Right lobe of liver (tissue), 6 donors: ENCODE measurements at regions not wholly inside any gene's neighbourhood (a gene's known extent, or its start where the extent isn't known, plus 50 kb on each side); places are given as distances from the start of the nearest gene placed in this dataset.
A peak's percentile ranks its signal among the peaks of the same experiment; 100 is the strongest.

ENCODE experiments used
- ATAC-seq, 4 donors: fragments of 200-7000 bp; cut with Tn5 transposase; one replicate each; pipeline ENCODE4 v1.9.1; 2020; ENCODE audit warnings: mild to moderate bottlenecking in 4 of 4, moderate library complexity in 4 of 4
- DNase-seq, 3 donors: peaks; one replicate each; pipeline ENCODE4 v3.0.0-alpha.2; 2020
- H3K27ac ChIP-seq, 3 donors: fragments of 200-600 bp; one replicate each; pipeline ENCODE4 v1.8.0; 2022
- H3K27me3 ChIP-seq, 2 donors: fragments of 200-600 bp; one replicate each; pipeline ENCODE4 v1.8.0; 2022
- H3K36me3 ChIP-seq, 4 donors: fragments of 200-600 bp; sonication (generic) in 1 of 4; one replicate each; pipeline versions ENCODE4 v1.5.1 to v1.8.0; 2017 to 2022; ENCODE audit warnings: control low read depth in 1 of 4
- H3K4me1 ChIP-seq, 4 donors: fragments of 200-600 bp; sonication (generic) in 1 of 4; one replicate each; pipeline versions ENCODE4 v1.5.1 to v1.8.0; 2017 to 2022; ENCODE audit warnings: control low read depth in 1 of 4
- H3K4me3 ChIP-seq, 3 donors: fragments of 200-600 bp; one replicate each; pipeline ENCODE4 v1.8.0; 2022
- H3K9me3 ChIP-seq, 4 donors: fragments of 200-600 bp; sonication (generic) in 1 of 4; one replicate each; pipeline versions ENCODE4 v1.5.1 to v1.8.0; 2017 to 2022; ENCODE audit warnings: control low read depth in 1 of 4
- POLR2A ChIP-seq: fragments of 450-650 bp; IDR thresholded peaks from one replicate; pipeline ENCODE4 v1.6.1; 2017; ENCODE audit warnings: antibody characterized with exemption, mild to moderate bottlenecking
- WGBS: methylation state at CpG from one replicate; pipeline ENCODE4 v1.1.6; 2018; ENCODE audit warnings: low coverage, low lambda C conversion rate; ENCODE audit not compliant: insufficient coverage; ENCODE audit errors: missing lambda C conversion rate; 5-methylcytosine and 5-hydroxymethylcytosine counted together
- intact Hi-C, 2 donors: fragments of 100-400 bp; cut with DNase I; formaldehyde crosslinking; loops; one replicate each; pipeline versions ENCODE4 v1.11.2 to v1.14.1; 2022
- TF ChIP-seq, protein P1 (sequence below), 4 donors: fragments of 200-600 bp in 3 of 4; fragments of 450-650 bp in 1 of 4; IDR thresholded peaks; one replicate each; pipeline versions ENCODE4 v1.5.1 to v1.8.0; 2016 to 2022; ENCODE audit warnings: antibody characterized with exemption in 4 of 4, mild to moderate bottlenecking in 2 of 4
- donor health status: DM: no; HTN: yes; CAD: no.
- donor health status: DM: no; HTN: no; CAD: no.
- donor health status: DM: no; HTN: no; CAD: no.
- donor health status: DM: no; HTN: yes; CAD: no.
- donor health status: DM: no; HTN: yes; CAD: no.

DNA sequence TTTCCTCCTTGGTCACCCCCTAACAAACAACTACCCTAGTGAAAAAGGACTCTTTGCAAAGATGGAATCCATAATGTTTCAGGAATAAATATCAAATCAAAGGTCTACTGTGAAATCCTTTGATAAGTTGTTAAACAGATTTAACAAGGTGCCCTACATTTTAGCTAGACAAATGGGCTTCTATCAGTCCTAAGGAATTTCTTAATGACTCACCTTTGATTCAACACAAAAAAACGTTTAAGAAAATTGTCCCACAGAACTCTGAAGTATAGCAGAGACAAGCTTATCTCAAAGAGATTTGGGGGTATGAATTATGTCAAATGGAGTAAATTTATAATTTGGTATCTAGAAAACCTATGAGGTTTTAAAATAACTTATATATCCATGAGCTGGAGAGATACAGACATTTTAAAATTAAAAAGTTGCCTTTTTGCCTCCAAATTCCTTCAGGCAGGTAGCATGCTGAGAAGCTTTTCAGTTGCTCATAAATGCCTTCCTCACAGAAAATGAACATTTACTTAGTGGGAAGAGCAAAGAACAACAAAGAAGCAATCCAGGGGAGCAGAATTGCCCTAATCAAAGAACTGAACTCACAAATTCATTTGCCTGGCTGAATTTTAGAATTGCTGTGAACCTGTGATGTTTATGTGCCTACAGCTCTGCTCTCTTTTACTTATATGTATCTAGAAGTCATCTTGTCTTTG lies 649.3 kb downstream of the STPG2 start:
- H3K27ac ChIP-seq = no peak overlapping the region
- H3K4me3 ChIP-seq = no peak overlapping the region
- no peaks in the 10 kb centered on the region for H3K9me3 ChIP-seq
- no peak for DNase-seq
- TF ChIP-seq, protein P1, sequence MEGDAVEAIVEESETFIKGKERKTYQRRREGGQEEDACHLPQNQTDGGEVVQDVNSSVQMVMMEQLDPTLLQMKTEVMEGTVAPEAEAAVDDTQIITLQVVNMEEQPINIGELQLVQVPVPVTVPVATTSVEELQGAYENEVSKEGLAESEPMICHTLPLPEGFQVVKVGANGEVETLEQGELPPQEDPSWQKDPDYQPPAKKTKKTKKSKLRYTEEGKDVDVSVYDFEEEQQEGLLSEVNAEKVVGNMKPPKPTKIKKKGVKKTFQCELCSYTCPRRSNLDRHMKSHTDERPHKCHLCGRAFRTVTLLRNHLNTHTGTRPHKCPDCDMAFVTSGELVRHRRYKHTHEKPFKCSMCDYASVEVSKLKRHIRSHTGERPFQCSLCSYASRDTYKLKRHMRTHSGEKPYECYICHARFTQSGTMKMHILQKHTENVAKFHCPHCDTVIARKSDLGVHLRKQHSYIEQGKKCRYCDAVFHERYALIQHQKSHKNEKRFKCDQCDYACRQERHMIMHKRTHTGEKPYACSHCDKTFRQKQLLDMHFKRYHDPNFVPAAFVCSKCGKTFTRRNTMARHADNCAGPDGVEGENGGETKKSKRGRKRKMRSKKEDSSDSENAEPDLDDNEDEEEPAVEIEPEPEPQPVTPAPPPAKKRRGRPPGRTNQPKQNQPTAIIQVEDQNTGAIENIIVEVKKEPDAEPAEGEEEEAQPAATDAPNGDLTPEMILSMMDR (IDR thresholded peaks at IDR 0.05) = no peak
- TF ChIP-seq POLR2A = no peak
- no peak for ATAC-seq
- intact Hi-C loops = no loop called here
- peaks cover 0 to 16% (median 3%) of the 10 kb centered on the region in 4 donors for H3K4me1 ChIP-seq
- WGBS = 14% methylated on average over 1 of the region's 1 CpG
- H3K27me3 ChIP-seq = no peaks in the 10 kb centered on the region
- no peaks in the 10 kb centered on the region for H3K36me3 ChIP-seq

DNA sequence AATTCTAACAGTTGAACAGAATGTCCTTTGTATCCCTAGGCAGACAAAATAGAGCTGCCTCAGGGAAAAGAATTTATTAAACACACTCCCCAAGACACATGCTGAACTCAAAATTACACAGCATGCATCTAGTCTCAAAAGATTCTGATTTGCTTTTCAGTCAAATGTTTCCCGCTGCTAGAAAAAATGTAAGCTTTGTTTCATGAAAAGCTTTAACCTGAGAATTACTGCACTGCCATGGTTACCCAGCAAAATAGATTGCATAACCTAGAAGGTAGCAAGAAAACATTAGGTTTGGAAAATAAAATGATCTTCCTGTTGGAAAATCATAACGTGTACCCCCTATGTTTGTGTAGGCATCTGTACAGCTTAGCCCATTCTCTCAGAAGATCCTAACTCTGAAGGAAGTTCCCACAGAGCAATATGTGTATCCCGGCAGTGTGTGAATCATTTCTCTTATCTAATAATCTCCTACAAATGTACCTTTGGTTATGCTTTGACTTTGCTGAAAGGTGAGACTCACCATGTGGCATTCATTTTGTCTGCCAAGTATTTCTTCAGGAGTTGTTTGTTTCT lies 646.9 kb downstream of the STPG2 start:
- Histone ChIP-seq H3K36me3 (no peaks in the 10 kb centered on the region), H3K4me3 (peak overlapping the region in 1 of 3 donors; percentile 12), H3K9me3 (no peaks in the 10 kb centered on the region), H3K27me3 (no peaks in the 10 kb centered on the region), H3K4me1 (peaks cover 0 to 16% (median 3%) of the 10 kb centered on the region in 4 donors), H3K27ac (peak overlapping the region in 1 of 3 donors; percentile 42)
- DNase-seq = no peak
- 38% methylated on average over 3 of the region's 3 CpGs for WGBS
- ATAC-seq = peak; percentile 81 to 96 (median 88)
- intact Hi-C loops = no loop called here
- TF ChIP-seq POLR2A = no peak
- TF ChIP-seq, protein P1 (IDR thresholded peaks at IDR 0.05) = no peak

DNA sequence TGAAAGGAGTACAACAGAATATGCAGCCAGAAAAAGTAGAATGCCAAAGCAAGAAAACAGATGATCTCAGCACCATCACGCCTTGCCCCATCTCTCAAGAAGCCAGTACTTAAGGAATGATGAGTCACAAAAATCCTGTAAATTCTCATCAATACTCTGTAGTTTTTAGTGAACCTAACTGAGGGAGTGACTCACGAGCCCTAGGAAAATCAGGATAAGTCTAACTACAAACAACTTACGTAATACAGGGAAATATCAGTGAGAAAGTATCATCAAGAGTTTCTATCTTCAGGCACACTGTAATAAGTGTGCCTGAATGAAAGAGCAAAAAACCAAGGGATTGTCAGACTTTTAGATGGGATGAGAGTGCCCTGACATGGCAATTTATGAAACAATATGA lies 644.4 kb downstream of the STPG2 start:
- Histone ChIP-seq H3K9me3 (no peaks in the 10 kb centered on the region), H3K27ac (no peak overlapping the region), H3K4me1 (peaks cover 0 to 16% (median 3%) of the 10 kb centered on the region in 4 donors), H3K27me3 (no peaks in the 10 kb centered on the region), H3K4me3 (no peak overlapping the region), H3K36me3 (no peaks in the 10 kb centered on the region)
- intact Hi-C loops = no loop called here
- 57% methylated on average over 3 of the region's 3 CpGs for WGBS
- DNase-seq (no peak), ATAC-seq (peak in 1 of 4 donors; percentile 64)
- no peak for TF ChIP-seq POLR2A
- TF ChIP-seq, protein P1 (IDR thresholded peaks at IDR 0.05) = no peak

DNA sequence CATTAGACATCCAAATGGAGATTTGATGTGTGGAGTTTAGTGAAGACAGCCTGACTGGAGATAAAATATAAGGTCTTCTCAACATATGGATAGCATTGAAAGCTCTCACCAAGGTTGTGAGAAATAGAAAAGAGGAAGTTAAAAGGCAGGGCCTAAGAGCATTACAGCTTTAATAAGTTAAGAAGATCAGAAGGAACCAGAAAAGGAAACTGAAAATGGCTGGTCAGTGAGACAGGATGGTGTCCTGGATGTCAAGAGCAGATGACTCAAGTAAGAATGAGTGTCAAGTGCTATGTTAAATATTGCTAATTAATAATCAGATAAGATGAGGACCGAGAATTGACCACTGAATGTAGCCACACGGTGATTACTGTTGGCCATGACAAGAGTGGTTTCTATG lies 642.9 kb downstream of the STPG2 start:
- H3K27me3 ChIP-seq = no peaks in the 10 kb centered on the region
- ATAC-seq = no peak
- 94% methylated on average over 2 of the region's 2 CpGs for WGBS

More for the DNA sequence above, 642.9 kb downstream of the STPG2 start:
- no peak overlapping the region for H3K27ac ChIP-seq
- DNase-seq = no peak
- intact Hi-C loops = no loop called here
- no peaks in the 10 kb centered on the region for H3K9me3 ChIP-seq
- peaks cover 0 to 16% (median 3%) of the 10 kb centered on the region in 4 donors for H3K4me1 ChIP-seq
- TF ChIP-seq POLR2A = no peak
- TF ChIP-seq, protein P1 (IDR thresholded peaks at IDR 0.05) = no peak
- no peak overlapping the region for H3K4me3 ChIP-seq
- H3K36me3 ChIP-seq = no peaks in the 10 kb centered on the region
